ENCODE measurements at regions not wholly inside any gene's neighbourhood (a gene's known extent, or its start where the extent isn't known, plus 50 kb on each side); places are given as distances from the start of the nearest gene placed in this dataset.

- Histone ChIP-seq H3K4me1 (ENCODE audit: insufficient read depth, low read length) (no peaks in the 10 kb centered on the region), H3K9ac (ENCODE audit: insufficient read depth, low read depth, low read length) (no peak overlapping the region), H3K27ac (ENCODE audit: extremely low read length, insufficient read depth, low read length) (no peak overlapping the region), H2AFZ (ENCODE audit: low read length) (no peak overlapping the region), H3K9me3 (ENCODE audit: low read length) (no peaks in the 10 kb centered on the region), H3K36me3 (replicated peaks in 1 of 2; ENCODE audit: control insufficient read depth in 1 of 2, insufficient read depth in 2 of 2, low read length in 2 of 2) (no peaks in the 10 kb centered on the region), H4K20me1 (ENCODE audit: insufficient read depth, low read length) (no peaks in the 10 kb centered on the region), H3K79me2 (ENCODE audit: insufficient read depth, low read length) (no peaks in the 10 kb centered on the region), H3K4me3 (replicated peaks in 1 of 3; ENCODE audit: insufficient read depth in 1 of 3, low read depth in 2 of 3, low read length in 3 of 3) (no peak overlapping the region), H3K4me2 (ENCODE audit: low read depth, low read length) (no peak overlapping the region), H3K27me3 (ENCODE audit: control insufficient read depth in 1 of 2, insufficient read depth in 2 of 2, low read length in 2 of 2) (no peaks in the 10 kb centered on the region)
- ATAC-seq (no peak), DNase-seq (ENCODE audit: low spot score) (no peak), FAIRE-seq (no peak)
- TF ChIP-seq ZBTB3 (CRISPR knock-in tag; IDR thresholded peaks at IDR 0.05; ENCODE audit: borderline replicate concordance, low read depth) (no peak), CEBPB (IDR thresholded peaks at IDR 0.05; ENCODE audit: borderline replicate concordance, low read depth, low read length) (peak; percentile 16; the same call in 1 of the 2 replicates)
- intact Hi-C loops (cut with micrococcal nuclease; ENCODE audit: unreplicated experiment) (no loop called here), in situ Hi-C loops (cut with HindIII; ENCODE audit: extremely low pct_ligation_motif_present, low pct_unique_long_range_greater_than_20kb) (no loop called here)
- POLR2A ChIA-PET: no interaction called here
- no TSS peak for BruUV-seq (replicated peaks)
- WGBS (ENCODE audit: low lambda C conversion rate): 44% methylated on average over 2 of the region's 2 CpGs
- CTCF ChIA-PET (ENCODE audit: low intra/inter-chr PET ratio, low total read pairs): no interaction called here
Measured at GRCh38 chr9:72415948-72416347, 50.9 kb upstream of the ZFAND5 start.

GRCh38 chr9:72415163-72415562 lies 50.2 kb upstream of the ZFAND5 start:
- H3K4me3 ChIP-seq (replicated peaks in 1 of 3; ENCODE audit: insufficient read depth in 1 of 3, low read depth in 2 of 3, low read length in 3 of 3): no peak overlapping the region
- H3K9me3 ChIP-seq (ENCODE audit: low read length): no peaks in the 10 kb centered on the region
- DNase-seq (ENCODE audit: low spot score) (no peak), ATAC-seq (no peak), FAIRE-seq (no peak)
- H4K20me1 ChIP-seq (ENCODE audit: insufficient read depth, low read length): no peaks in the 10 kb centered on the region
- H3K4me1 ChIP-seq (ENCODE audit: insufficient read depth, low read length): no peaks in the 10 kb centered on the region
- H3K9ac ChIP-seq (ENCODE audit: insufficient read depth, low read depth, low read length): no peak overlapping the region
- ChIA-PET CTCF (ENCODE audit: low intra/inter-chr PET ratio, low total read pairs) (no interaction called here), POLR2A (no interaction called here)
- H3K79me2 ChIP-seq (ENCODE audit: insufficient read depth, low read length): no peaks in the 10 kb centered on the region
- H3K4me2 ChIP-seq (ENCODE audit: low read depth, low read length): no peak overlapping the region
- H3K36me3 ChIP-seq (replicated peaks in 1 of 2; ENCODE audit: control insufficient read depth in 1 of 2, insufficient read depth in 2 of 2, low read length in 2 of 2): no peaks in the 10 kb centered on the region
- intact Hi-C loops (cut with micrococcal nuclease; ENCODE audit: unreplicated experiment) (no loop called here), in situ Hi-C loops (cut with HindIII; ENCODE audit: extremely low pct_ligation_motif_present, low pct_unique_long_range_greater_than_20kb) (no loop called here)
- BruUV-seq (replicated peaks): no TSS peak
- TF ChIP-seq ZNF589 (CRISPR knock-in tag; conservative IDR thresholded peaks at IDR 0.05): no peak
- TF ChIP-seq PBX3 (CRISPR knock-in tag; IDR thresholded peaks at IDR 0.05; ENCODE audit: borderline replicate concordance): no peak
- TF ChIP-seq ZFP1 (CRISPR knock-in tag; IDR thresholded peaks at IDR 0.05): no peak
- no peak for TF ChIP-seq ZNF10 (CRISPR knock-in tag; IDR thresholded peaks at IDR 0.05; ENCODE audit: borderline replicate concordance, low read depth)
- no peak for TF ChIP-seq SIN3B (IDR thresholded peaks at IDR 0.05; ENCODE audit: low read length)
- TF ChIP-seq ZBTB3 (CRISPR knock-in tag; IDR thresholded peaks at IDR 0.05; ENCODE audit: borderline replicate concordance, low read depth): no peak
- no peak for TF ChIP-seq CAMTA2 (CRISPR knock-in tag; IDR thresholded peaks at IDR 0.05; ENCODE audit: borderline replicate concordance)
- no peak for TF ChIP-seq ZBTB20 (CRISPR knock-in tag; IDR thresholded peaks at IDR 0.05; ENCODE audit: borderline replicate concordance, low read depth)
- no peaks in the 10 kb centered on the region for H3K27me3 ChIP-seq (ENCODE audit: control insufficient read depth in 1 of 2, insufficient read depth in 2 of 2, low read length in 2 of 2)
- H2AFZ ChIP-seq (ENCODE audit: low read length): no peak overlapping the region
- no peak overlapping the region for H3K27ac ChIP-seq (ENCODE audit: extremely low read length, insufficient read depth, low read length)

Small RNAs in the stretch of these regions (small RNA-seq; reads per million reads assigned to genes)
- 0 reads per million in 3 experiments for gene AL445646.1 (ENCODE audit: insufficient read depth in 2 of 3, insufficient read length in 3 of 3, low read depth in 2 of 3, low replicate concordance in 1 of 3)
